HepG2 (cell line): ENCODE measurements at regions not wholly inside any gene's neighbourhood (a gene's known extent, or its start where the extent isn't known, plus 50 kb on each side); places are given as distances from the start of the nearest gene placed in this dataset.

Source experiments
- ATAC-seq: fragments of 200-7000 bp; cut with Tn5 transposase; 3 replicates; pipeline ENCODE4 v1.9.1; 2020; ENCODE audit warnings: mild to moderate bottlenecking, moderate library complexity
- BruUV-seq: library from RNA; stranded (reverse); fragments of 400-500 nt; replicated peaks from 2 replicates; lab custom pipeline; 2021; lab: Mats Ljungman, UMichigan
- CTCF ChIA-PET: fragments of 300-600 bp; formaldehyde crosslinking; extraction: SDS; loops from one replicate; lab custom pipeline; 2021; ENCODE audit warnings: low total read pairs, inconsistent platforms, low intra/inter-chr PET ratio; lab: Yijun Ruan, JAX
- POLR2A ChIA-PET: fragments of 350-600 bp; sonication (Branson Sonifier 250); formaldehyde crosslinking; loops from one replicate; lab custom pipeline; 2020; ENCODE audit warnings: antibody characterized with exemption, inconsistent platforms; lab: Yijun Ruan, JAX
- DNase-seq: peaks from one replicate; pipeline ENCODE4 v3.0.0-alpha.2; 2015; ENCODE audit warnings: low spot score
- FAIRE-seq: peaks from 3 replicates; lab custom pipeline; 2011; peaks lifted over from hg19 to GRCh38; lab: Jason Lieb, UNC
- H2AFZ ChIP-seq: one replicate; pipeline ENCODE4 v1.6.1; 2011; ENCODE audit warnings: low read length, inconsistent platforms
- H3K27ac ChIP-seq: fragments of 300-600 bp; 3 replicates; pipeline ENCODE4 v1.8.0; 2011; ENCODE audit warnings: mixed run types, mild to moderate bottlenecking, mixed read lengths, low read length, inconsistent platforms; ENCODE audit not compliant: insufficient read depth; ENCODE audit errors: extremely low read length
- H3K27me3 ChIP-seq, 2 experiments: fragments of 200-600 bp in 1 of 2; 2 replicates in 1 of 2; 3 replicates in 1 of 2; pipeline versions ENCODE4 v1.6.0 to v1.8.0; 2011; ENCODE audit warnings: low read length in 2 of 2, mild to moderate bottlenecking in 2 of 2, moderate library complexity in 2 of 2, inconsistent platforms in 1 of 2; ENCODE audit not compliant: insufficient read depth in 2 of 2, control insufficient read depth in 1 of 2
- H3K36me3 ChIP-seq, 2 experiments: fragments of 200-600 bp in 1 of 2; replicated peaks in 1 of 2; 2 replicates in 1 of 2; 3 replicates in 1 of 2; pipeline versions ENCODE4 v1.5.1 to v1.8.0; 2011; ENCODE audit warnings: low read length in 2 of 2, inconsistent platforms in 1 of 2; ENCODE audit not compliant: insufficient read depth in 2 of 2, control insufficient read depth in 1 of 2
- H3K4me1 ChIP-seq: 2 replicates; pipeline ENCODE4 v1.5.1; 2012; ENCODE audit warnings: low read length, inconsistent platforms; ENCODE audit not compliant: insufficient read depth
- H3K4me2 ChIP-seq: 2 replicates; pipeline ENCODE4 v1.6.0; 2011; ENCODE audit warnings: low read depth, low read length, inconsistent platforms
- H3K4me3 ChIP-seq, 3 experiments: fragments of 200-600 bp in 1 of 3; sonication (generic), shearing (Covaris generic) in 1 of 3; replicated peaks in 1 of 3; 2 replicates each; pipeline ENCODE4 v1.5.1; 2011 to 2016; ENCODE audit warnings: low read length in 3 of 3, inconsistent platforms in 2 of 3, low read depth in 2 of 3, mild to moderate bottlenecking in 2 of 3, control low read depth in 1 of 3, mixed read lengths in 1 of 3; ENCODE audit not compliant: insufficient read depth in 1 of 3
- H3K79me2 ChIP-seq: one replicate; pipeline ENCODE4 v1.6.1; 2011; ENCODE audit warnings: low read length, inconsistent platforms; ENCODE audit not compliant: insufficient read depth
- H3K9ac ChIP-seq: 2 replicates; pipeline ENCODE4 v1.6.0; 2011; ENCODE audit warnings: mild to moderate bottlenecking, low read depth, low read length, inconsistent platforms; ENCODE audit not compliant: insufficient read depth
- H3K9me3 ChIP-seq: 2 replicates; pipeline ENCODE4 v1.5.1; 2012; ENCODE audit warnings: mild to moderate bottlenecking, low read length
- H4K20me1 ChIP-seq: 2 replicates; pipeline ENCODE4 v1.6.0; 2011; ENCODE audit warnings: inconsistent platforms, mild to moderate bottlenecking, low read length, moderate library complexity; ENCODE audit not compliant: insufficient read depth
- IKZF5 ChIP-seq: IDR thresholded peaks from 2 replicates; pipeline ENCODE4 v1.6.1; 2018; ENCODE audit warnings: missing genetic modification reagents, mild to moderate bottlenecking, missing compliant biosample characterization
- JUNB ChIP-seq: sonication (generic); formaldehyde crosslinking; IDR thresholded peaks from 2 replicates; pipeline ENCODE4 v1.8.0; 2022; ENCODE audit warnings: missing genetic modification reagents, mild to moderate bottlenecking, borderline replicate concordance
- KMT2B ChIP-seq: IDR thresholded peaks from 2 replicates; pipeline ENCODE4 v1.6.1; 2016; ENCODE audit warnings: missing genetic modification reagents, missing compliant biosample characterization
- MAX ChIP-seq: IDR thresholded peaks from 2 replicates; pipeline ENCODE4 v1.6.1; 2012; ENCODE audit warnings: inconsistent platforms
- PLRG1 ChIP-seq: fragments of 450-650 bp; conservative IDR thresholded peaks from 2 replicates; pipeline ENCODE4 v1.6.1; 2016
- SETDB1 ChIP-seq: sonication (generic); formaldehyde crosslinking; IDR thresholded peaks from 2 replicates; pipeline ENCODE4 v1.5.1; 2020; ENCODE audit warnings: missing genetic modification reagents, mild to moderate bottlenecking, borderline replicate concordance
- ZBTB42 ChIP-seq: sonication (generic); formaldehyde crosslinking; IDR thresholded peaks from 2 replicates; pipeline ENCODE4 v1.5.0; 2020; ENCODE audit warnings: mild to moderate bottlenecking, missing genetic modification reagents
- ZBTB8A ChIP-seq: sonication (generic); formaldehyde crosslinking; IDR thresholded peaks from 2 replicates; pipeline ENCODE4 v1.4.0; 2020; ENCODE audit warnings: mild to moderate bottlenecking, low read depth, missing genetic modification reagents, borderline replicate concordance
- ZNF274 ChIP-seq: sonication (generic); formaldehyde crosslinking; IDR thresholded peaks from 2 replicates; pipeline ENCODE4 v1.5.1; 2020; ENCODE audit warnings: mild to moderate bottlenecking, missing genetic modification reagents
- ZNF292 ChIP-seq: sonication (generic); formaldehyde crosslinking; IDR thresholded peaks from 2 replicates; pipeline ENCODE4 v1.8.1; 2022; ENCODE audit warnings: mild to moderate bottlenecking, low read depth, missing genetic modification reagents, borderline replicate concordance
- ZNF713 ChIP-seq: sonication (generic); formaldehyde crosslinking; IDR thresholded peaks from 2 replicates; pipeline ENCODE4 v1.4.0; 2020; ENCODE audit warnings: mild to moderate bottlenecking, missing genetic modification reagents
- WGBS: methylation state at CpG from one replicate; pipeline ENCODE4 v1.1.6; 2017; ENCODE audit warnings: low lambda C conversion rate; 5-methylcytosine and 5-hydroxymethylcytosine counted together
- in situ Hi-C: cut with HindIII; loops from 2 replicates; pipeline ENCODE4 v1.10.0; 2017; ENCODE audit warnings: low pct_unique_long_range_greater_than_20kb; ENCODE audit not compliant: extremely low pct_ligation_motif_present
- intact Hi-C: fragments of 100-400 bp; cut with micrococcal nuclease; formaldehyde crosslinking; loops from one replicate; pipeline ENCODE4 v1.10.0; 2022; ENCODE audit not compliant: unreplicated experiment

GRCh38 chr6:85344996-85345395 lies 104.9 kb upstream of the NT5E start:
- TF ChIP-seq PLRG1: no peak
- no peak for TF ChIP-seq MAX
- TF ChIP-seq SETDB1 (CRISPR knock-in tag): no peak
- TF ChIP-seq ZNF274 (CRISPR knock-in tag): no peak
- TF ChIP-seq IKZF5 (CRISPR knock-in tag): no peak
- TF ChIP-seq JUNB (CRISPR knock-in tag): no peak
- no peak for TF ChIP-seq ZNF292
- no peak for TF ChIP-seq ZNF713 (CRISPR knock-in tag)
- no peak for TF ChIP-seq ZBTB8A
- TF ChIP-seq ZBTB42 (CRISPR knock-in tag): no peak
- no peak for TF ChIP-seq KMT2B
- no peak overlapping the region for H3K27ac ChIP-seq
- H3K27me3 ChIP-seq: no peaks in the 10 kb centered on the region; a peak in 2 of 5 replicates
- intact Hi-C loops (no loop called here), in situ Hi-C loops (no loop called here)
- no peak overlapping the region for H3K4me3 ChIP-seq
- no peak overlapping the region for H2AFZ ChIP-seq
- ATAC-seq: no peak
- no peak for DNase-seq
- no peaks in the 10 kb centered on the region for H4K20me1 ChIP-seq
- ChIA-PET POLR2A (no interaction called here), CTCF (no interaction called here)
- no peak for FAIRE-seq
- no peaks in the 10 kb centered on the region for H3K4me1 ChIP-seq
- WGBS: 5% methylated on average over 1 of the region's 1 CpG
- H3K36me3 ChIP-seq: no peaks in the 10 kb centered on the region
- no peak overlapping the region for H3K4me2 ChIP-seq
- H3K79me2 ChIP-seq: no peaks in the 10 kb centered on the region
- no peaks in the 10 kb centered on the region for H3K9me3 ChIP-seq
- no peak overlapping the region for H3K9ac ChIP-seq
- no TSS peak for BruUV-seq
